Medulla oblongata (tissue), 1 donor: ENCODE measurements at regions not wholly inside any gene's neighbourhood (a gene's known extent, or its start where the extent isn't known, plus 50 kb on each side); places are given as distances from the start of the nearest gene placed in this dataset.

Experiments
- DNase-seq: peaks from one replicate; pipeline ENCODE4 v3.0.0-alpha.2; 2015; ENCODE audit errors: extremely low spot score

- DNase-seq, result no peak
These were observed 65.8 kb upstream of the PTCHD4 start for GRCh38 chr6:48176645-48177308.

GRCh38 chr6:48169635-48170034 is 58.6 kb upstream of the PTCHD4 start:
- no peak for DNase-seq
